CD4-positive, alpha-beta T cell treated with Interleukin-2 at 100 ng/mL for 4 hours (primary cell): ENCODE measurements at regions not wholly inside any gene's neighbourhood (a gene's known extent, or its start where the extent isn't known, plus 50 kb on each side); places are given as distances from the start of the nearest gene placed in this dataset.

ENCODE experiments used
- DNase-seq: peaks from one replicate; pipeline ENCODE4 v3.0.0-alpha.2; 2020; ENCODE audit warnings: low spot score

DNA sequence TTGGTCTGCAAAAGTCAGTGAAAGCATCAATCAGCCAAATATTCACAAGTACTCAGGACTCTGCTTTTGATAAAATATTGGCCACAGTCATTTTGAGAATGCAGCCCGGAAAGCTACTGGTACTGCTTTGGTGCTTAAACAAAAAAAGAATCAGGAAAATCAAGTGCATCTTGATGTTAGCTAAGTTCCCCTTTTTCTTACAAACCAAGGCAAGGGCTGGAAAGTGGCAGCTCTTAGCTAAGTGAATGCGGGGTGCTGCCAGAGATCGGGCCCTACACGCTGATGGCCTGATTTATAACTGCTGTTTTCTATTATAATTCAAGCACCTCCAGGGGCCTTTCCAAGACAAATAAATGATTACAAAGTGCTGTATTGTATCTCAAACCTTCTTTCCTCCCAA, 136.8 kb upstream of the MGMT start:
- DNase-seq = no peak

- DNase-seq = no peak
Measured at GRCh38 chr10:129331207-129331838, 135.7 kb upstream of the MGMT start.

DNA sequence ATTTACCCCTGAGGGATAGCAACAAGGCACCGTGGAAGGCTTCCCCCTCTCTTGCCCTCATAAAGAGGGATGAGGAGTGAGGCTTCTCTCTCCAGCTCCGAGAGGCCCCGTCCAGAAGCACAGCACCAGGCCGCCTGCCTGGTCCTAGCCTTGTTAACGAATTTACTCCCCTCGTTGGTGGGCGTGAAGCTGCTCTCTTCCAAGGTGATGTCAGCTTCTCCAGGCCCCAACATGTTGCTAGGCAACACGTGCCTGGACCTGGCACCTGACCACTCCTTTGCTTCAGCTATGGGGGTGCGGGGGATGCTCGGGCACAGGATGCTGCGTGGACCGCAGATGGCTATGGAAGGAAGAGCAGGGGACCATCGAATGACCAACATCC, 135.2 kb upstream of the MGMT start:
- DNase-seq = no peak

GRCh38 chr10:129332476-129332875, 134.6 kb upstream of the MGMT start:
- DNase-seq = no peak

DNA sequence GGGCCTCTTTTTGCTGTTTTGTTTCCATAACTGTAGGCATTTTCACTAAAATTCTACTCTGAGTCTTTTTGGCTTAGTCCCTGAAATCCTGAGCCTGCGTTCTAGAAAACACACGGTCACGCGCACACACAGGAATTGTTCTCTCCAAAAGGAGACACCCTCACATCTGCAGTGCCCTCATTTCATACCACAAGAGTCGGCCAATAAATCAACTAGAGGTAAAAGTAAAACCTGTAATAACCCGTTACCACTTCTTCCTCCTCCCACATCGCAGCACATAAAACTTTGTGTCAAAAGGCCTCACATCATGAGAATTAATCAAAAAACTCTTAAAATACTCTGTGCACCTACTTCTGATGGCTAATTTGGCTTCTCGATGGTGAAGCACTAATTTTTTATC, 133.3 kb upstream of the MGMT start:
- DNase-seq = no peak

GRCh38 chr10:129334266-129334665, 132.8 kb upstream of the MGMT start:
- no peak for DNase-seq

GRCh38 chr10:129335396-129335795, 131.6 kb upstream of the MGMT start:
- DNase-seq = no peak

DNA sequence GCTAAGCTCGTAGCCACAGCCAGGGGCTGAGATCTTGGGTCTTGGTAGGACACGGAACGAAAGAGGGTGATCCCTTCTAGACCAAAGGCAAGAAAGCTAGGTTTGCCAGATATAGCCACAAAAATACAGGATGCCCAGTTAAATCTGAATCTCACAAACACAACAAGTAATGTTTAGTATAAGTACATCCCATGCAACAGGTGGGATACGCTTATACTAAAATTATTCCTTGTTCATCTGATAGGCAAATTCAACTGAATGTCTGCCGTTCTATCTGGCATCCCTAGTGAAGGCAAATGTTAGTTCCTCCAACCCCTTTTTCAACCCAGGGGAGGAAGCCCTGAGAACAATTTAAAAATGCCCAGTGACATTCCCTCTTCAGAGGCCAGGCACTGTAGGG, 131.1 kb upstream of the MGMT start:
- no peak for DNase-seq

GRCh38 chr10:129339191-129339590, 127.8 kb upstream of the MGMT start:
- no peak for DNase-seq

DNA sequence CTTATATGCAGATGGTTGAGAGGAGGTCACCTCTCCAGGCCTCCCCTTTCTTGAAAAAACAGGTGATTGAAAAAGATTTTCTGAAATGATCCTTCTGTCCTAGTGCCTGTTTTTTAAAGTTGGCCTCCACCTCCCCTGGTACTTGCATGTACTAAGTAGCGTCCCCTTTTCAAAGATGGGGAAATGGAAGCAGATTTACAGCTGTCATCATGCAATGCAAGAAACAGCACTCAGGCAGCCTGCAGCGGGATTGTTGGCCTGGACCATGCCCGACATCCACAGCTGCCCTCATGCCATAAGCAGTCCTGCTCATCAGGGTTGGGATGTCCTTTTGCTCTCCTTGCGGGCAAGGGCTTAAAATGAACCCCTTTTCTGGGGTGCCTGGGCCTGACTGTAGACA, 127.2 kb upstream of the MGMT start:
- no peak for DNase-seq

- DNase-seq = no peak
Measured at GRCh38 chr10:129341087-129341486, 126.0 kb upstream of the MGMT start.

DNA sequence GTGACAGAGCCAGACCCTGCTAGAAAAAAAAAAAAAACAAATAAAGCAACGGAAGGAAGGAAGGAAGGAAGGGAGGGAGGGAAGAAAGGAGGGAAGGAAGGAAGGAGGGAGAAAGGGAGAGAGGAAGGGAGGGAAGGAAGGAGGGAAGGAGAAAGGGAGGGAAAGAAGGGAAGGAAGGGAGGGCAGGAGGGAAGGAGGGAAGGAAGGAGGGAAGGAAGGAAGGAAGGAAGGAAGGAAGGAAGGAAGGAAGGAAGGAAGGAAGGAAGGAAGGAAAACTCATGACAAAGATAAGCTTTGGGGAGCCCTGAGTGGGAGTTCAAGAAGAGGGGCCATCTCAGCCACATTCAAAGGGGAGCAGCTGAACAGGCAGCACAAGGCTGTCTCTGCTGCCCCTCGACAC, 124.7 kb upstream of the MGMT start:
- DNase-seq = no peak

GRCh38 chr10:129343141-129343540, 123.9 kb upstream of the MGMT start:
- DNase-seq = no peak

GRCh38 chr10:129344103-129344502, 122.9 kb upstream of the MGMT start:
- DNase-seq = no peak

GRCh38 chr10:129344731-129345355, 122.2 kb upstream of the MGMT start:
- no peak for DNase-seq

DNA sequence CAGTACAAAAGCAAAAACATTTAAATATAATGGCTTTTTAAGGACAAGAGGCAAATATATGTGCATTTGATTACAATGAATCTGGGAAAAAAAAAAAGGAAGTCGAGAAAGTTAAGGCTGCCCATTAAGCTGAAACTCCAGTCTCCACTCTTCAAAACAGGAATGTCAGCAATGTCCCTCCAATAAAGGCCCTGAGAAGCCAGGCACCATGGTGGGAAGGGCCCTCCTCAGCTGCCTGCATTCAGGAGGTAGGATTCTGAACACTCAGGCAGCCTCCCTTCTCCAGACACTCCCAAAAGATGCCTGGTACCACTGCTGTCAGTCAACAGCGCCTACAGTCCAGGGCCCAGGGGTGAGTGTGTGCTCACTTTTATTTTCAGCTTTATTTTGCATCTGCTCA, 121.3 kb upstream of the MGMT start:
- no peak for DNase-seq

- no peak for DNase-seq
Measured at GRCh38 chr10:129350690-129351089, 116.4 kb upstream of the MGMT start.

DNA sequence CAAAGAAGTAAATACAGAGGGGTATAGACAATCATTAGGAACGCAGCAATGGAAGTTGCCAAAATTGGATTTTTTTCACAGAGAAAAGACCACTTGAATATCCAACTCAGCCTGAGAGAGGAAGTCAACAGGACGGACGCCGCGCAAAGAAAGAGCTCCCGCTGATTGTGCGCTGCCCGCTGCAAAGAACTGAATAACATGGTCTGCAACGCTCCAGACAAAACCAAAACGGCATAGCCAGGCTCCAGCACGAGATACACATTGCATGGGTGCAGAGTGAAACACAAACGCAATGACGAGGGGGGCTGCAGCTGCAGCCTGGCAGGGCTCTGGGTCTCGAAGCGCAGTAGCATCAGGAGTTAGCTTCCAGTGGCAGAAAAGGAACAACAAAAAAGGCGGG, 113.9 kb upstream of the MGMT start:
- no peak for DNase-seq

DNA sequence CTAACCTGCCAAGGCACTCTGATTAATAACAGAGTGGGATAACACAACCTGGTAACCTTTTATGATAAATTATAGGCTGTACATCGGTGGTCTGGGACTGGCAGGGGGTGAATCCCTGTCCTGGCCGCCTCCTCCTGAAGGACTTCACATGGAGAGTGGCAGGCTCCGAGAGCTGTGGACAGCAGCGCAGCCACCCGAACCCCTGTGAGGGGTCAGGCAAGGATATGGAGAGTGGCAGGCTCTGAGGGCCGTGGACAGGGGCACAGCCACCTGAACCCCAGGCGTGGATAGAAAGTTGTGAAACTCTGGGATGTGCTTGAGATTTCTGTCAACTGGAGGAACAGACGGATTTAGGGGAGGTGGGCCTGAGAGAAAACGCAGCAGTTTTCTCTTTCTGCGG, 107.0 kb upstream of the MGMT start:
- no peak for DNase-seq

DNA sequence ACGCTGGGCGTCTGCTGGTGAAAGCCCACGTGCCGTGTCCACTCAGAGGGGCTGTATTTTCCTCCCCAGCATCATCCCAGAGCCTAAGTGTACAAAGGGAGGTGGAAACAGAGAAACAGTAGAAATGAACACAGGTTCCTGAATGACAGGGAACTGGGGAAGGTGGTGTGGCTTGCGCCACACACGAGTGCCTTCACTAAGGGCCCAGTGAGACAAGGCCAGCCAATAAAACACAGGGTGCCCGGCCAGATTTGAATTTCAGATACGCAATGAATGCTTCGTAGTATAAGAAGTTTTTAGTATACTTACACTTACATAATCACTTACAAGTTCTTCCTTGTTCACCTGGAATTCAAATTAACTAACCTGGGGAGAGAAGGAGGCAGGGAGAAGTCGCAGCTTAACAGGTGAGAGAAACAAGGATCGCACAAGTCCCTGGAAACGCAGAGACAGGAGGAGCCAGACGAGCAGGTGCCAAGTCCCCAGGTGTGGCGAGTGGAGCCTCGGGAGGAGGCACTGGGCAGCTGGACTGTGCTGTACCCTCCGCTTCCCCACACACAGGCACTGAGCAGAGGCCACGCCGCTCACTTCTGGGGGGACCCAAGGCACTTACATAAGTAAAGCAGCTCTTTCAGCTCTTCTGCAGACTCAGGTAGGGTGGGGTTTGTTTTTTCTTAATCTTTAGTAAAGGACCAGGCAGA, 105.2 kb upstream of the MGMT start:
- no peak for DNase-seq

GRCh38 chr10:129364949-129365348, 102.1 kb upstream of the MGMT start:
- no peak for DNase-seq

DNA sequence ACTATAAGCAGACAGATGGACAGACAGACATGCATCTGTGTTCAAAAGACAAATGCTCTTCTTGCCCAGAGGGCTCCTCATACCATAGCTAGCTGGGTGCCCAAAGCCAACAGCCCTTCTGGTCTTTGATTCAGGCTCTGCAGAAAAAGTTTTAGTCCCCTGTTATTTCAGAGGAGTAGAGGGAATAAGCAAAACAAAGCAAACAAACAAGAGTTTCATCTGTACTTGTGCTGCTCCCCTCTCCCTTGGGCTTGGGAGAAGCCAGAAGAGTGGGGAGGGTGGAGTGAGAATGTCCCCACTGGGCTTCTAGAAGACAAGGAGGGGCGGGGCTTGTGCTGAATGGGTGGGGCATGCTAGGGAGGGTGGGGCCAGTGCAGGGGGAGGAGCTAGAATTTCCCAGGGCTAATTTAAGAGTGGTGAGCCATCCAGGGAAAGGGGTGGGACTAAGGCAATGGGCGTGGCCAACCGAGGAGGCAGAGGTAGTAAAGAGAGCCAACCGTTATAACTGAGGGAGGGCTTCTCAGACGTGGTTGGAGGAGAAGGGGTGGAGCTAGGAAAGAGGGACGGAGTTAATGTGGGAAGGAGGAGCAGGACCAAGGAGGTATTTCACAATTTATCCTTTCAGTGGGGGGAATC, 101.2 kb upstream of the MGMT start:
- DNase-seq = no peak

GRCh38 chr10:129366450-129366849, 100.6 kb upstream of the MGMT start:
- no peak for DNase-seq
